ENCODE measurements at regions not wholly inside any gene's neighbourhood (a gene's known extent, or its start where the extent isn't known, plus 50 kb on each side); places are given as distances from the start of the nearest gene placed in this dataset.

DNA sequence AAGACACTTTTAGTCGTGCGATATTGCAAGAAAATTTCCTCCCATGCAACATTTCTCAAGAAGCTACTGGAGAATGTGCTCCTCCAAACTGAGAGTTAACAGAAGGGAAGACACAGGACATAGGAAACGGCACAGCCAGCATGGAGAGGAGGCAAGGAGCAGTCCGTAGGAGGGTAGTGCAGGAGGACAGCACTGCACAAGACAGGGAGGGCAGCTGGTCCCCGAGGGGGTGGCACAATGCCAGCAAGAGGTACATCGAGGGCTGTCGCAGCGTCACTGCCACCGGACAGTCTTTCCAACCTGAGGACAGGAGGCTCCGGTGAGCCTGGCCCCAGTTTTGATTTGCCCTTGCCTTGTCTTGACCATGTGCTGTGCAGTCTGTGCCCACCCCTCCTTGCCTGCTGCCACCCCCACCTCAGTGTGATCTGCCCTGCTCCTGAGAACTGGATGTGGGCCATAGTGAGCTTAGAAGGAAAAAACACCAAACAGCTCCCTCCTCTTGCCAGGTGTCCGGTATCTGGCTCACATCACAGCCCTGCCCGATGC is 81.6 kb upstream of the LAPTM4A start:
- no peak overlapping the region for H3K56ac ChIP-seq (replicated peaks; ENCODE audit: insufficient read length, low read depth, low read length)
- H3K27me3 ChIP-seq (replicated peaks in 1 of 4; ENCODE audit: control insufficient read depth in 3 of 4, extremely low read depth in 1 of 4, insufficient read depth in 3 of 4, low read length in 3 of 4), result peaks cover 0 to 7% (median 0%) of the 10 kb centered on the region in 4 experiments; a peak in 2 of 7 replicates
- H3K23me2 ChIP-seq (ENCODE audit: low read depth, low read length), result no peaks in the 10 kb centered on the region
- no peak overlapping the region for H4K91ac ChIP-seq (replicated peaks; ENCODE audit: insufficient read length, low read length)
- peak overlapping the region; percentile 61; the same call in 1 of the 2 replicates for H2BK15ac ChIP-seq (ENCODE audit: low read length)
- no peak overlapping the region; the same call in 1 of the 2 replicates for H2BK12ac ChIP-seq (ENCODE audit: low read depth, low read length)
- no peak overlapping the region for H3K14ac ChIP-seq (ENCODE audit: insufficient read length)
- H4K5ac ChIP-seq (ENCODE audit: insufficient read length, low read depth, low read length), result no peak overlapping the region
- no peak overlapping the region for H4K8ac ChIP-seq (ENCODE audit: extremely low read depth, insufficient read depth, low read length)
- H3K9me3 ChIP-seq (ENCODE audit: insufficient read depth in 2 of 2, low read depth in 1 of 2, low read length in 1 of 2), result no peaks in the 10 kb centered on the region
- H2BK20ac ChIP-seq (ENCODE audit: low read length), result no peak overlapping the region
- FAIRE-seq (no peak), DNase-seq (ENCODE audit: low read depth in 1 of 2, low spot score in 2 of 2) (no peak)
- H3K4me2 ChIP-seq (ENCODE audit: insufficient read depth in 1 of 2, low read depth in 2 of 2, low read length in 2 of 2), result no peak overlapping the region
- no peaks in the 10 kb centered on the region for H3K36me3 ChIP-seq (ENCODE audit: control insufficient read depth in 2 of 4, insufficient read depth in 4 of 4, low read length in 3 of 4)
- no peaks in the 10 kb centered on the region for H3K79me2 ChIP-seq (ENCODE audit: control insufficient read depth in 1 of 2, insufficient read depth in 2 of 2, low read length in 2 of 2)
- CTCF ChIA-PET (ENCODE audit: partially characterized antibody), result interaction anchor here (0.8 to 2.7 kb wide), 10 partner anchors 9 to 110 kb away, joined by 3 to 8 read pairs (median 4); no protein-coding TSS in a partner anchor
- H3K27ac ChIP-seq (ENCODE audit: low read depth, low read length), result no peak overlapping the region
- no peak overlapping the region for H3K18ac ChIP-seq (ENCODE audit: extremely low read depth, low read length)
- H3K4ac ChIP-seq (replicated peaks; ENCODE audit: insufficient read length, low read depth, low read length), result no peak overlapping the region
- H3K9ac ChIP-seq (replicated peaks in 1 of 4; ENCODE audit: extremely low read depth in 1 of 4, low read depth in 3 of 4, low read length in 3 of 4), result no peak overlapping the region
- H3K4me1 ChIP-seq (replicated peaks in 1 of 4; ENCODE audit: control insufficient read depth in 3 of 4, insufficient read depth in 4 of 4, low read length in 3 of 4), result peaks cover 0 to 9% (median 6%) of the 10 kb centered on the region in 4 experiments; a peak in 6 of 7 replicates
- no peak overlapping the region for H2BK5ac ChIP-seq (ENCODE audit: low read depth, low read length)
- POLR2A ChIA-PET (ENCODE audit: partially characterized antibody), result no interaction called here
- H3K4me3 ChIP-seq (ENCODE audit: extremely low read depth in 1 of 4, insufficient read depth in 2 of 4, low read depth in 3 of 4, low read length in 4 of 4), result no peak overlapping the region
- H3K23ac ChIP-seq (ENCODE audit: insufficient read length), result no peak overlapping the region
- H2AK5ac ChIP-seq (ENCODE audit: low read depth, low read length), result 0 out of 2 replicates have a peak overlapping the region, but pooled peaks have one; percentile 9
- no peak overlapping the region for H2BK120ac ChIP-seq (replicated peaks; ENCODE audit: low read depth, low read length)
- no peaks in the 10 kb centered on the region for H3K79me1 ChIP-seq (ENCODE audit: low read depth, low read length)
- H2AFZ ChIP-seq (ENCODE audit: low read length), result no peak overlapping the region
- no peaks in the 10 kb centered on the region for H4K20me1 ChIP-seq (replicated peaks in 1 of 2; ENCODE audit: control insufficient read depth in 1 of 2, insufficient read depth in 2 of 2, low read length in 2 of 2)
- WGBS, 2 experiments (ENCODE audit: extremely low coverage in 1 of 2, insufficient coverage in 1 of 2, insufficient read length in 1 of 2, insufficient replicate concordance in 2 of 2, low coverage in 1 of 2, low lambda C conversion rate in 2 of 2, missing lambda C conversion rate in 1 of 2), result 86% methylated on average over 12 of the region's 12 CpGs; no CpG with 5 or more reads in 1 of the 2 experiments
- no peak for TF ChIP-seq CTCF (IDR thresholded peaks at IDR 0.05; ENCODE audit: control extremely low read depth in 1 of 3, insufficient read depth in 1 of 3, low read depth in 1 of 3, low read length in 3 of 3)
- TF ChIP-seq FOSL1 (IDR thresholded peaks at IDR 0.05; ENCODE audit: insufficient read depth, low read depth, low read length), result no peak
- no peak for TF ChIP-seq RXRA (IDR thresholded peaks at IDR 0.05; ENCODE audit: insufficient read depth, low read depth, low read length)
- TF ChIP-seq SIRT6 (IDR thresholded peaks at IDR 0.05; ENCODE audit: low read length), result no peak
- no peak for TF ChIP-seq KDM4A (IDR thresholded peaks at IDR 0.05; ENCODE audit: low read depth, low read length, severe bottlenecking)
